ENCODE measurements at regions not wholly inside any gene's neighbourhood (a gene's known extent, or its start where the extent isn't known, plus 50 kb on each side); places are given as distances from the start of the nearest gene placed in this dataset.

- no peak for TF ChIP-seq CTCF (IDR thresholded peaks at IDR 0.05)
- no peak for TF ChIP-seq POLR2AphosphoS5 (IDR thresholded peaks at IDR 0.05)
- no peak for TF ChIP-seq POLR2A (IDR thresholded peaks at IDR 0.05)
Observed at GRCh38 chr5:159660401-159660800, 255.9 kb upstream of the ADRA1B start.
